ENCODE measurements at regions not wholly inside any gene's neighbourhood (a gene's known extent, or its start where the extent isn't known, plus 50 kb on each side); places are given as distances from the start of the nearest gene placed in this dataset.

GRCh38 chr4:173940146-173940545 lies 343.3 kb downstream of the FBXO8 start:
- TF ChIP-seq, protein P1, sequence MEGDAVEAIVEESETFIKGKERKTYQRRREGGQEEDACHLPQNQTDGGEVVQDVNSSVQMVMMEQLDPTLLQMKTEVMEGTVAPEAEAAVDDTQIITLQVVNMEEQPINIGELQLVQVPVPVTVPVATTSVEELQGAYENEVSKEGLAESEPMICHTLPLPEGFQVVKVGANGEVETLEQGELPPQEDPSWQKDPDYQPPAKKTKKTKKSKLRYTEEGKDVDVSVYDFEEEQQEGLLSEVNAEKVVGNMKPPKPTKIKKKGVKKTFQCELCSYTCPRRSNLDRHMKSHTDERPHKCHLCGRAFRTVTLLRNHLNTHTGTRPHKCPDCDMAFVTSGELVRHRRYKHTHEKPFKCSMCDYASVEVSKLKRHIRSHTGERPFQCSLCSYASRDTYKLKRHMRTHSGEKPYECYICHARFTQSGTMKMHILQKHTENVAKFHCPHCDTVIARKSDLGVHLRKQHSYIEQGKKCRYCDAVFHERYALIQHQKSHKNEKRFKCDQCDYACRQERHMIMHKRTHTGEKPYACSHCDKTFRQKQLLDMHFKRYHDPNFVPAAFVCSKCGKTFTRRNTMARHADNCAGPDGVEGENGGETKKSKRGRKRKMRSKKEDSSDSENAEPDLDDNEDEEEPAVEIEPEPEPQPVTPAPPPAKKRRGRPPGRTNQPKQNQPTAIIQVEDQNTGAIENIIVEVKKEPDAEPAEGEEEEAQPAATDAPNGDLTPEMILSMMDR (IDR thresholded peaks at IDR 0.05; ENCODE audit: control extremely low read depth in 1 of 3, insufficient read depth in 1 of 3, low read depth in 1 of 3, low read length in 3 of 3): no peak
- TF ChIP-seq BRCA1 (IDR thresholded peaks at IDR 0.05; ENCODE audit: low read depth, low read length) (no peak), FOSL1 (IDR thresholded peaks at IDR 0.05; ENCODE audit: insufficient read depth, low read depth, low read length) (no peak), PHF8 (conservative IDR thresholded peaks at IDR 0.05; ENCODE audit: low read depth, low read length) (no peak), POLR2AphosphoS5 (IDR thresholded peaks at IDR 0.05; ENCODE audit: low read depth, low read length) (no peak), POLR2A (IDR thresholded peaks at IDR 0.05; ENCODE audit: control extremely low read depth in 1 of 2, low read depth in 2 of 2, low read length in 2 of 2) (no peak)
